ENCODE measurements at regions not wholly inside any gene's neighbourhood (a gene's known extent, or its start where the extent isn't known, plus 50 kb on each side); places are given as distances from the start of the nearest gene placed in this dataset.

- TF ChIP-seq GATA2 (IDR thresholded peaks at IDR 0.05; ENCODE audit: low read depth, low read length), result peak; percentile 63
- TF ChIP-seq GATA3 (IDR thresholded peaks at IDR 0.05; ENCODE audit: low read depth, low read length), result no peak
These were observed 236.8 kb upstream of the ATP5MC3 start for GRCh38 chr2:175418224-175418835.

GRCh38 chr2:175414882-175415487 is 233.5 kb upstream of the ATP5MC3 start:
- TF ChIP-seq GATA2 (IDR thresholded peaks at IDR 0.05; ENCODE audit: low read depth, low read length) (no peak), GATA3 (IDR thresholded peaks at IDR 0.05; ENCODE audit: low read depth, low read length) (no peak)

DNA sequence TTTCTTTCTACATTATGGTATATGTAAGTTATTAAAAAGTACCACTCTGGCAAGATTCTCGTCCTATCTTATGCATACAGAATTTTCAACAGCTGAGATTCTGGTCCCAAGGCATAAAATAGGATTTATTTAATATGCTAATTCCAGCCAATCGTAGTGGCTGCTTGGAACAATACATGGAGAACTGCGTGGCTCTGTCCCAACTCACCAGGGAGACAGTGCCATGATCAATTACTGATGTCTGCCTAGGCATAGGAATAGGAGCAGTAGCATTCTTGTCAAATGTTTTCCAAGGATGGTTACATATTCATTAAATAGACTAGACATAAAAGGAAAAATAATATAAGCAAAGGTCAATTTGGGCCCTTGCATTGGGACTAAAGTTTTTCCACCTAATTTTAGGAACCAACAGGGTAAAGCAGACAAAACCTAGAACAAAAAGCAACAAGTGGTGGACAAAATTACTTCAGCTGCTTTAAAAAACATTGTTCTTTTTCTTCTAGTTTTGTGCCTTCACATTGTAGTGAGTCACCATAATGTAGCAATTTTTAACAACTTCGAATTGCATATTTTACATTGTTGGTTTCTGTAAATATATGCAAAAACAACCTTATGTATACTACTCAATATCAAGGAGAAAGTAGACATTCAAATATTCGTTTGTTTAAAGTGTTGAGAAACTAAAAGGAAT is 232.8 kb upstream of the ATP5MC3 start:
- TF ChIP-seq GATA2 (IDR thresholded peaks at IDR 0.05; ENCODE audit: low read depth, low read length) (no peak), GATA3 (IDR thresholded peaks at IDR 0.05; ENCODE audit: low read depth, low read length) (no peak)

- TF ChIP-seq GATA2 (IDR thresholded peaks at IDR 0.05; ENCODE audit: low read depth, low read length) (no peak), GATA3 (IDR thresholded peaks at IDR 0.05; ENCODE audit: low read depth, low read length) (no peak)
These were observed 223.3 kb upstream of the ATP5MC3 start for GRCh38 chr2:175404839-175405238.

DNA sequence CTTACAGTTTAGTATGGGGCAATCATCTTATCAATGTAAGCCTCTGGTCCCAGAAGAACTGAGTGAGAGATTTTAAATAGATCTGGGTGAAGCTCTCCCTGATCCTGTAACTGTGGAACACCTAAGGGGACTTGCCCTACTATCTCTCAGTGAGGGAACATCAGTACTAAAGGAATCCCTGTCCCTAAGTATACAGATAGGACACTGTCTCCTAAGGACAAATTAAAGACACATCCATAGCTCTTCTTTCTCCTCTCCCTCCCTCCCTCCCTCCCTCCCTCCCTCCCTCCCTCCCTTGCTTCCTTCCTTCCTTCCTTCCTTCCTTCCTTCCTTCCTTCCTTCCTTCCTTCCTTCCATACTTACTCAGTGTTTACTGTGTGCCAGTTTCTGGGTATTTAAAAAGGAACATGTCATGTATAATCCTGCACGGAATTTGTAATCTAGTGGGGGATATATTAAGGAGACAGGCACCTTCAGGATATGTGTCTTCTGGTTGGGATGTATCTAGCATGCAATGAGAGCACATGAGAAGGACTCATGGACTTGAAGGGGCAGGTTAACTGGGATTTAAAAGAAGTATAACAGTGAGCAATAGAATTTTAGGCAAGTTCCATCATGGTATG is 222.2 kb upstream of the ATP5MC3 start:
- TF ChIP-seq GATA3 (IDR thresholded peaks at IDR 0.05; ENCODE audit: low read depth, low read length), result no peak
- TF ChIP-seq GATA2 (IDR thresholded peaks at IDR 0.05; ENCODE audit: low read depth, low read length), result no peak

GRCh38 chr2:175402571-175402970 is 221.1 kb upstream of the ATP5MC3 start:
- no peak for TF ChIP-seq GATA2 (IDR thresholded peaks at IDR 0.05; ENCODE audit: low read depth, low read length)
- TF ChIP-seq GATA3 (IDR thresholded peaks at IDR 0.05; ENCODE audit: low read depth, low read length), result no peak

DNA sequence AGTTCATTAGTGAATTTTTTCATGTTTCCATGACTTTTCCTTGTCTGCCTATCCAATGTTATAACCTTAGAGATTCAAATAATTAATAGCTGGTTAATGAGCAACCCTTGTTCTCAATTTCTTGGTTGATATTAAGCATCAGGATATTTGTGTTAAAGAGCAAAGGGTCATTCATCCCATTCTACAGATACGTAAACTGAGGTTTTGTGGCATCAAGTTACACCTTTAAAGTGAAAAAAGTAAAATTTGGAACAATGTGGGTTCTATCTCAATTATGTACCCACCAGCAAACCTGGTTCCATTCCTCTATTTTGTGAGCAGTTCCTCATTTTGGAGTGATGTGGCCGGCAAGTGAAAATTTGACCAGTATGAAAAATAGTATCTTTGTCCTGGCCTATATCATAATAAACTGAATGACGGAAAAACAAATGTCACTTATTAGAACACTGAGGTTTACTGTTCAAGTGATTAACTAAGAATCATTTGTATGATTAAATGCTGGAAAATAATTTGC is 220.5 kb upstream of the ATP5MC3 start:
- TF ChIP-seq GATA2 (IDR thresholded peaks at IDR 0.05; ENCODE audit: low read depth, low read length) (no peak), GATA3 (IDR thresholded peaks at IDR 0.05; ENCODE audit: low read depth, low read length) (no peak)

- TF ChIP-seq GATA3 (IDR thresholded peaks at IDR 0.05; ENCODE audit: low read depth, low read length) (no peak), GATA2 (IDR thresholded peaks at IDR 0.05; ENCODE audit: low read depth, low read length) (no peak)
These were observed 219.5 kb upstream of the ATP5MC3 start for GRCh38 chr2:175400975-175401374.

DNA sequence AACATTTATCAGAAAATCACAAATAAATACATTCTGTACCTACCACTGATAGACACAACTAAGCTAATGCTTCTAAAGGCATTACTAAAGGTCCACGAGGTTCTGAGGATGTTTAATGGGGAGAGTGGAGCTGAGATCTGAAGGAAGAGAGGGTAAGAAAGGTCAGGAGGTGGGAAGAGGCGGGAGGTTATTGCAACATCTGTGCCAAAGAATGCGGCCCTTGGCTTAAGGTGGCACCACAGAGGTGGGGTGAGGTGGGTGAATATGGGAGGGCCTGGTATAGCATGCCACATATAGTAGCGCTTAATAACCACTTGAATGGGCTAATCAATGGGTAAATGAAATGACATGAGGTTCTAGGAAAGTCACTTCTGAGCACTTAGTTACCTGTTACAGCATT is 217.8 kb upstream of the ATP5MC3 start:
- no peak for TF ChIP-seq GATA3 (IDR thresholded peaks at IDR 0.05; ENCODE audit: low read depth, low read length)

GRCh38 chr2:175398848-175399247 is 217.3 kb upstream of the ATP5MC3 start:
- TF ChIP-seq GATA3 (IDR thresholded peaks at IDR 0.05; ENCODE audit: low read depth, low read length) (no peak), GATA2 (IDR thresholded peaks at IDR 0.05; ENCODE audit: low read depth, low read length) (no peak)

DNA sequence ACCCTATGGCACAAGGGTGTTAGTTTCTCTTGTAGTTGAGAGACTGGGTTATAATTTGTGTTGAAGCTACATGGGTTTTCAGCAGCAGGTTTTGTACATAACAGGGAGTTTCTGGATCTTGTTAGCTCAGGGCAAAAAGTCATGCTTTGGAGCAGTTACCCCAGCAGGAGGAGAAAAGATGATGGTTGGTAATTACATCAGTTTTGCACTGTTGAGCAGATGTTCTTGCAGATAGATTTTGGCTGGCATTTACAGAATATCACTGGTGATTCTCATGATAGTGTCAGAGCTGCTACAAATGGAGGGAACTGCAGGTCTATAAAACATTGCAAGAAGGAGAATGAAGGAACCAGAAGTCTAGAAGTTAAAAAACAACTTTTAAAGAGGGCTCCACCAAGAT is 215.2 kb upstream of the ATP5MC3 start:
- TF ChIP-seq GATA3 (IDR thresholded peaks at IDR 0.05; ENCODE audit: low read depth, low read length), result peak; percentile 95
- TF ChIP-seq GATA2 (IDR thresholded peaks at IDR 0.05; ENCODE audit: low read depth, low read length), result peak; percentile 89

DNA sequence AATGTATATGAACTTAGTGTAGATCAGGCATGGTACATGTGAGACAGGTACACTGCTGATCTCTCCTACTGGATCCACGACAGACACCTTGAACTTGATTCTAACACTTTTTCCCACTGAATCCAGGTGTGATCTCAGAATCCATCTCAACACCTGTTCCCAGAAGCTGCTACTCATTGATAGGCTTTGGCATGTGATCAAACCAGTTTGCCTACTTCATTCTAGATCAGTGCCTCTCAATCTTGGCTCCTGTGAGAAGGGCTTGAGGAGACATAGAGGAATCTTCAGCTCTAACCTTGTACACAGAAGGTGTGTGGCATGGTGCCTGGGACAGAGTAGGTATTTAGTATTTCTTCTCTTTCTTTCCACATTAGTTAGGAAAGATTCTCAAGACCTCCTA is 212.3 kb upstream of the ATP5MC3 start:
- no peak for TF ChIP-seq GATA2 (IDR thresholded peaks at IDR 0.05; ENCODE audit: low read depth, low read length)
- TF ChIP-seq GATA3 (IDR thresholded peaks at IDR 0.05; ENCODE audit: low read depth, low read length), result no peak

- TF ChIP-seq GATA3 (IDR thresholded peaks at IDR 0.05; ENCODE audit: low read depth, low read length) (no peak), GATA2 (IDR thresholded peaks at IDR 0.05; ENCODE audit: low read depth, low read length) (no peak)
These were observed 201.8 kb upstream of the ATP5MC3 start for GRCh38 chr2:175383286-175383685.

GRCh38 chr2:175373729-175374128 is 192.2 kb upstream of the ATP5MC3 start:
- no peak for TF ChIP-seq GATA2 (IDR thresholded peaks at IDR 0.05; ENCODE audit: low read depth, low read length)
- TF ChIP-seq GATA3 (IDR thresholded peaks at IDR 0.05; ENCODE audit: low read depth, low read length), result no peak

Measured in SH-SY5Y (cell line).